ENCODE measurements at regions not wholly inside any gene's neighbourhood (a gene's known extent, or its start where the extent isn't known, plus 50 kb on each side); places are given as distances from the start of the nearest gene placed in this dataset.

DNA sequence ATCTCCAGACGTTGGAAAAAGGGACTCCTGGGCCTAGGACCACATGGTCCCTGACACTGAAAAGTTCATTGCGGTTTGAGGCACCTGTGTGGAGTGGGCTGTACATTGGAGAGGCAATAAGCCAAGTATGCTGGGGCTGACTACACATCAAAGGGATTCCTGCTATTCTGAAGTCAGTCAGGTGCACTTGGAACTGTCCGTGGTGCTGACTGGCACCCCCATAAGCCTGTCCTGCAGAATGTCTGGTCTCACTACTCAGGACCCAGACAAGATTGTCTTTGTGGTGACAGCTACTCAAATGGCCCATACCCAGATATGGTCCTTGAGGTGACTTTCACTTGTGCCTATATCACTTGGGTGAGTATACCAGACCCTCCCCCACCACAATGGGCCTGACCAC is 150.6 kb downstream of the RWDD3 start:
- no peak overlapping the region for H3K4me3 Mint-ChIP-seq (ENCODE audit: unreplicated experiment)
- no peaks in the 10 kb centered on the region for H3K4me1 Mint-ChIP-seq (ENCODE audit: low read depth, unreplicated experiment)
- H3K4me3 ChIP-seq (ENCODE audit: insufficient read depth, low read depth, low read length): no peak overlapping the region
- no peak overlapping the region for H2AFZ ChIP-seq (ENCODE audit: low read depth, low read length)
- H3K9ac ChIP-seq (ENCODE audit: low read length): no peak overlapping the region
- H3K79me2 ChIP-seq (ENCODE audit: insufficient read depth, low read length): no peaks in the 10 kb centered on the region
- no peaks in the 10 kb centered on the region for H3K36me3 ChIP-seq (ENCODE audit: insufficient read depth, low read length)
- no peaks in the 10 kb centered on the region for H3K9me3 Mint-ChIP-seq (ENCODE audit: unreplicated experiment)
- H3K27me3 Mint-ChIP-seq (ENCODE audit: low read depth, unreplicated experiment): peaks cover 9% of the 10 kb centered on the region
- H3K4me1 ChIP-seq (ENCODE audit: insufficient read depth, low read length): no peaks in the 10 kb centered on the region
- no peaks in the 10 kb centered on the region for H3K36me3 Mint-ChIP-seq (ENCODE audit: low read depth, unreplicated experiment)
- no peak overlapping the region for H3K27ac Mint-ChIP-seq (ENCODE audit: unreplicated experiment)
- H3K27me3 ChIP-seq (ENCODE audit: insufficient read depth, low read length): no peaks in the 10 kb centered on the region
- H3K4me2 ChIP-seq (ENCODE audit: low read length): no peak overlapping the region
- no peak for TF ChIP-seq EZH2 (IDR thresholded peaks at IDR 0.05; ENCODE audit: insufficient read depth, low read length)
- TF ChIP-seq, protein P1, sequence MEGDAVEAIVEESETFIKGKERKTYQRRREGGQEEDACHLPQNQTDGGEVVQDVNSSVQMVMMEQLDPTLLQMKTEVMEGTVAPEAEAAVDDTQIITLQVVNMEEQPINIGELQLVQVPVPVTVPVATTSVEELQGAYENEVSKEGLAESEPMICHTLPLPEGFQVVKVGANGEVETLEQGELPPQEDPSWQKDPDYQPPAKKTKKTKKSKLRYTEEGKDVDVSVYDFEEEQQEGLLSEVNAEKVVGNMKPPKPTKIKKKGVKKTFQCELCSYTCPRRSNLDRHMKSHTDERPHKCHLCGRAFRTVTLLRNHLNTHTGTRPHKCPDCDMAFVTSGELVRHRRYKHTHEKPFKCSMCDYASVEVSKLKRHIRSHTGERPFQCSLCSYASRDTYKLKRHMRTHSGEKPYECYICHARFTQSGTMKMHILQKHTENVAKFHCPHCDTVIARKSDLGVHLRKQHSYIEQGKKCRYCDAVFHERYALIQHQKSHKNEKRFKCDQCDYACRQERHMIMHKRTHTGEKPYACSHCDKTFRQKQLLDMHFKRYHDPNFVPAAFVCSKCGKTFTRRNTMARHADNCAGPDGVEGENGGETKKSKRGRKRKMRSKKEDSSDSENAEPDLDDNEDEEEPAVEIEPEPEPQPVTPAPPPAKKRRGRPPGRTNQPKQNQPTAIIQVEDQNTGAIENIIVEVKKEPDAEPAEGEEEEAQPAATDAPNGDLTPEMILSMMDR (IDR thresholded peaks at IDR 0.05; ENCODE audit: insufficient read depth, low read depth, low read length): no peak
- peaks cover 4% of the 10 kb centered on the region for H3K9me3 ChIP-seq (ENCODE audit: insufficient read depth, low read depth, low read length)
- no peak for FAIRE-seq
- H4K20me1 ChIP-seq (ENCODE audit: insufficient read depth, low read length): no peaks in the 10 kb centered on the region
- no peak for DNase-seq (ENCODE audit: low read depth)
- H3K27ac ChIP-seq (ENCODE audit: low read depth, low read length): no peak overlapping the region

DNA sequence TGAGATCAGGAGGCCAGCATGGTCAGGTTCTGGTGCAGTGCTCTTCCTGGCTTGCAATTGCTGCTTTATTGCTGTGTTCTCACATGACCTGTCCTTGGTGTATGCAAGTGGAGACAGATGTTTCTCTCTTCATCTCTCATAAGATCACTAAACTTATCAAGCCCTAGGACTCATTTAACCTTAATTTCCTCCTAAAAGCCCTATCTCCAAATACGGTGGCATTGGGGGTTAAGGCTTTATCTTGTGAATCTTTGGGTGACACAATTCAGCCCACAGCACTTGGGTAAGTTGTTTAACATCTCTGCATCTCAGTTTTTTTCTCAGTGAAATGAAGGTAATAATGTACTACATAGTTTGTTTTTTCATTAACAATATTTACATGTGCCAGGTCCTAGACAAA is 152.4 kb downstream of the RWDD3 start:
- Mint-ChIP-seq H3K27me3 (ENCODE audit: low read depth, unreplicated experiment) (peaks cover 11% of the 10 kb centered on the region), H3K27ac (ENCODE audit: unreplicated experiment) (no peak overlapping the region), H3K9me3 (ENCODE audit: unreplicated experiment) (no peaks in the 10 kb centered on the region), H3K4me3 (ENCODE audit: unreplicated experiment) (no peak overlapping the region), H3K36me3 (ENCODE audit: low read depth, unreplicated experiment) (no peaks in the 10 kb centered on the region), H3K4me1 (ENCODE audit: low read depth, unreplicated experiment) (no peaks in the 10 kb centered on the region)
- DNase-seq (ENCODE audit: low read depth): no peak
- H3K9me3 ChIP-seq (ENCODE audit: insufficient read depth, low read depth, low read length): peaks cover 4% of the 10 kb centered on the region
- H3K4me3 ChIP-seq (ENCODE audit: insufficient read depth, low read depth, low read length): no peak overlapping the region
- FAIRE-seq: no peak
- H3K27ac ChIP-seq (ENCODE audit: low read depth, low read length): no peak overlapping the region
- H3K79me2 ChIP-seq (ENCODE audit: insufficient read depth, low read length): no peaks in the 10 kb centered on the region
- no peaks in the 10 kb centered on the region for H3K27me3 ChIP-seq (ENCODE audit: insufficient read depth, low read length)
- H2AFZ ChIP-seq (ENCODE audit: low read depth, low read length): no peak overlapping the region
- H3K4me1 ChIP-seq (ENCODE audit: insufficient read depth, low read length): no peaks in the 10 kb centered on the region
- H4K20me1 ChIP-seq (ENCODE audit: insufficient read depth, low read length): no peaks in the 10 kb centered on the region
- H3K9ac ChIP-seq (ENCODE audit: low read length): no peak overlapping the region
- TF ChIP-seq, protein P1 (IDR thresholded peaks at IDR 0.05; ENCODE audit: insufficient read depth, low read depth, low read length): no peak
- TF ChIP-seq EZH2 (IDR thresholded peaks at IDR 0.05; ENCODE audit: insufficient read depth, low read length): no peak
- H3K4me2 ChIP-seq (ENCODE audit: low read length): no peak overlapping the region
- H3K36me3 ChIP-seq (ENCODE audit: insufficient read depth, low read length): no peaks in the 10 kb centered on the region

DNA sequence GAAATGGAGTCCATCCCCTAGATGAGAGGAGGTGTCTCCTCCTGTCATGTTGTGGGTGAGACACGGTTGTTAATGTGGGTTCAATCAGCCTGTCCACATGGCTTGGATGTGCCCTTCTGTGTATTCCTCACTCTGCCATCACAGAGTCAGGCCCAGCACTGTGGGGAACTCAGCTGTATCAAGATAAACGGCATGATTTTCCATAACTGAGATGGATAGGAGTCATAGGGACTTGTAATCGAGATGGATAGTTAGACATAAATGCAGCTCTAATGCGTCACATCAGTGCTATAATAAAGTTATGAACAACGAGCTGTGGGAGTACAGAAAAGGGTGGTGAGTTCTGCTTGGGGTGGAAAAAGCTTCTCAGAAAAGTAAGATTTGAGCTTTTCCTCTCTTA is 152.9 kb downstream of the RWDD3 start:
- FAIRE-seq: no peak
- Histone ChIP-seq H3K4me3 (ENCODE audit: insufficient read depth, low read depth, low read length) (no peak overlapping the region), H3K79me2 (ENCODE audit: insufficient read depth, low read length) (no peaks in the 10 kb centered on the region), H2AFZ (ENCODE audit: low read depth, low read length) (no peak overlapping the region), H3K27ac (ENCODE audit: low read depth, low read length) (no peak overlapping the region), H3K36me3 (ENCODE audit: insufficient read depth, low read length) (no peaks in the 10 kb centered on the region), H3K27me3 (ENCODE audit: insufficient read depth, low read length) (no peaks in the 10 kb centered on the region), H3K9ac (ENCODE audit: low read length) (no peak overlapping the region), H3K4me1 (ENCODE audit: insufficient read depth, low read length) (no peaks in the 10 kb centered on the region), H3K9me3 (ENCODE audit: insufficient read depth, low read depth, low read length) (peaks cover 4% of the 10 kb centered on the region), H4K20me1 (ENCODE audit: insufficient read depth, low read length) (no peaks in the 10 kb centered on the region), H3K4me2 (ENCODE audit: low read length) (no peak overlapping the region)
- Mint-ChIP-seq H3K4me1 (ENCODE audit: low read depth, unreplicated experiment) (no peaks in the 10 kb centered on the region), H3K36me3 (ENCODE audit: low read depth, unreplicated experiment) (no peaks in the 10 kb centered on the region), H3K9me3 (ENCODE audit: unreplicated experiment) (no peaks in the 10 kb centered on the region), H3K27ac (ENCODE audit: unreplicated experiment) (no peak overlapping the region), H3K4me3 (ENCODE audit: unreplicated experiment) (no peak overlapping the region), H3K27me3 (ENCODE audit: low read depth, unreplicated experiment) (peaks cover 11% of the 10 kb centered on the region)
- TF ChIP-seq, protein P1 (IDR thresholded peaks at IDR 0.05; ENCODE audit: insufficient read depth, low read depth, low read length): no peak
- TF ChIP-seq EZH2 (IDR thresholded peaks at IDR 0.05; ENCODE audit: insufficient read depth, low read length): no peak
- DNase-seq (ENCODE audit: low read depth): no peak

Data from astrocyte (in vitro differentiated cells and primary cell).